IMR-90 (cell line): ENCODE measurements at regions not wholly inside any gene's neighbourhood (a gene's known extent, or its start where the extent isn't known, plus 50 kb on each side); places are given as distances from the start of the nearest gene placed in this dataset.

Source experiments
- CEBPB ChIP-seq: IDR thresholded peaks from 2 replicates; pipeline ENCODE4 v1.6.1; 2012; ENCODE audit warnings: low read depth, low read length, improper control_type of control experiment
- CTCF ChIP-seq: conservative IDR thresholded peaks from 2 replicates; pipeline ENCODE4 v1.5.1; 2012; ENCODE audit warnings: mild to moderate bottlenecking, low read depth, low read length, improper control_type of control experiment
- MAZ ChIP-seq: IDR thresholded peaks from 2 replicates; pipeline ENCODE4 v1.6.1; 2012; ENCODE audit warnings: low read depth, mild to moderate bottlenecking, low read length, improper control_type of control experiment, moderate library complexity, borderline replicate concordance
- POLR2A ChIP-seq: IDR thresholded peaks from 2 replicates; pipeline ENCODE4 v1.6.1; 2012; ENCODE audit warnings: mild to moderate bottlenecking, low read depth, low read length
- RFX5 ChIP-seq: IDR thresholded peaks from 2 replicates; pipeline ENCODE4 v1.8.0; 2012; ENCODE audit warnings: low read depth, mild to moderate bottlenecking, low read length, moderate library complexity
- USF2 ChIP-seq: fragments of 150-350 bp; IDR thresholded peaks from 2 replicates; pipeline ENCODE4 v1.6.1; 2017; ENCODE audit warnings: mild to moderate bottlenecking, antibody characterized with exemption, low read length, low read depth
- TF ChIP-seq, protein P1 (sequence below): fragments of 150-350 bp; IDR thresholded peaks from 2 replicates; pipeline ENCODE4 v1.6.1; 2016; ENCODE audit warnings: low read depth, mild to moderate bottlenecking, low read length, moderate library complexity, borderline replicate concordance

GRCh38 chr12:128109636-128110035, 157.3 kb upstream of the TMEM132C start:
- TF ChIP-seq POLR2A (no peak), CTCF (no peak), MAZ (no peak), USF2 (no peak), CEBPB (no peak), RFX5 (no peak)
- TF ChIP-seq, protein P1, sequence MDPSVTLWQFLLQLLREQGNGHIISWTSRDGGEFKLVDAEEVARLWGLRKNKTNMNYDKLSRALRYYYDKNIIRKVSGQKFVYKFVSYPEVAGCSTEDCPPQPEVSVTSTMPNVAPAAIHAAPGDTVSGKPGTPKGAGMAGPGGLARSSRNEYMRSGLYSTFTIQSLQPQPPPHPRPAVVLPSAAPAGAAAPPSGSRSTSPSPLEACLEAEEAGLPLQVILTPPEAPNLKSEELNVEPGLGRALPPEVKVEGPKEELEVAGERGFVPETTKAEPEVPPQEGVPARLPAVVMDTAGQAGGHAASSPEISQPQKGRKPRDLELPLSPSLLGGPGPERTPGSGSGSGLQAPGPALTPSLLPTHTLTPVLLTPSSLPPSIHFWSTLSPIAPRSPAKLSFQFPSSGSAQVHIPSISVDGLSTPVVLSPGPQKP, result no peak
